OCI-LY1 (cell line): ENCODE measurements at regions not wholly inside any gene's neighbourhood (a gene's known extent, or its start where the extent isn't known, plus 50 kb on each side); places are given as distances from the start of the nearest gene placed in this dataset.

Source experiments
- H2AFZ ChIP-seq: fragments of 200-600 bp; sonication (generic), shearing (Covaris generic); 2 replicates; pipeline ENCODE4 v1.6.0; 2014; ENCODE audit warnings: antibody characterized with exemption, mild to moderate bottlenecking, low read length
- H3F3A ChIP-seq: fragments of 200-600 bp; sonication (generic), shearing (Covaris generic); 2 replicates; pipeline ENCODE4 v1.6.0; 2014; ENCODE audit warnings: mild to moderate bottlenecking, antibody characterized with exemption, low read length, moderate library complexity; ENCODE audit not compliant: insufficient read depth
- H3K27ac ChIP-seq: fragments of 200-600 bp; sonication (generic); 2 replicates; pipeline ENCODE4 v1.5.1; 2014; ENCODE audit warnings: low read length, mixed run types, mild to moderate bottlenecking, low read depth; ENCODE audit not compliant: poor library complexity, severe bottlenecking
- H3K27me3 ChIP-seq: fragments of 200-600 bp; sonication (generic); 2 replicates; pipeline ENCODE4 v1.6.0; 2014; ENCODE audit warnings: antibody characterized with exemption, mild to moderate bottlenecking, low read length, moderate library complexity; ENCODE audit not compliant: insufficient read depth
- H3K36me3 ChIP-seq: fragments of 200-600 bp; sonication (generic); 2 replicates; pipeline ENCODE4 v1.6.1; 2014; ENCODE audit warnings: mild to moderate bottlenecking, antibody characterized with exemption, low read length, moderate library complexity, mixed read lengths; ENCODE audit not compliant: insufficient read depth
- H3K4me1 ChIP-seq: fragments of 200-600 bp; sonication (generic); 2 replicates; pipeline ENCODE4 v1.5.1; 2014; ENCODE audit warnings: mild to moderate bottlenecking, low read length, moderate library complexity; ENCODE audit not compliant: insufficient read depth, severe bottlenecking
- H3K4me2 ChIP-seq: fragments of 200-600 bp; sonication (generic), shearing (Covaris generic); 2 replicates; pipeline ENCODE4 v1.6.1; 2014; ENCODE audit warnings: low read length
- H3K4me3 ChIP-seq: fragments of 200-600 bp; sonication (generic); 2 replicates; pipeline ENCODE4 v1.5.1; 2014; ENCODE audit warnings: low read length, low read depth, mild to moderate bottlenecking, mixed read lengths; ENCODE audit not compliant: poor library complexity, severe bottlenecking
- H3K79me2 ChIP-seq: fragments of 200-600 bp; shearing (Covaris generic); 2 replicates; pipeline ENCODE4 v1.6.1; 2016; ENCODE audit warnings: mixed run types, low read length, mixed read lengths; ENCODE audit not compliant: insufficient read depth
- H3K9ac ChIP-seq: fragments of 200-600 bp; sonication (generic), shearing (Covaris generic); 2 replicates; pipeline ENCODE4 v1.6.1; 2014; ENCODE audit warnings: mild to moderate bottlenecking, low read length, mixed read lengths
- H3K9me2 ChIP-seq: fragments of 200-600 bp; sonication (generic), shearing (Covaris generic); 2 replicates; pipeline ENCODE4 v1.6.1; 2014; ENCODE audit warnings: low read depth, mild to moderate bottlenecking, low read length, mixed read lengths
- H3K9me3 ChIP-seq: fragments of 200-600 bp; shearing (Covaris generic); 2 replicates; pipeline ENCODE4 v1.6.1; 2014; ENCODE audit warnings: low read length, mixed read lengths
- H4K20me1 ChIP-seq: fragments of 200-600 bp; sonication (generic), shearing (Covaris generic); 2 replicates; pipeline ENCODE4 v1.6.0; 2016; ENCODE audit warnings: mild to moderate bottlenecking, low read length; ENCODE audit not compliant: insufficient read depth
- CTCF ChIP-seq: fragments of 200-600 bp; sonication (generic), shearing (Covaris generic); IDR thresholded peaks from 2 replicates; pipeline ENCODE4 v1.5.1; 2017; ENCODE audit warnings: mild to moderate bottlenecking, antibody characterized with exemption, low read length, moderate library complexity, mixed read lengths
- EZH2 ChIP-seq: fragments of 200-600 bp; sonication (generic), shearing (Covaris generic); IDR thresholded peaks from 2 replicates; pipeline ENCODE4 v1.8.0; 2017; ENCODE audit warnings: borderline replicate concordance, mixed run types, mild to moderate bottlenecking, antibody characterized with exemption, low read length, moderate library complexity, mixed read lengths

GRCh38 chr7:133190650-133191049, 62.2 kb upstream of the EXOC4 start:
- no peaks in the 10 kb centered on the region for H3K4me1 ChIP-seq
- no peaks in the 10 kb centered on the region for H3K79me2 ChIP-seq
- TF ChIP-seq CTCF (no peak), EZH2 (no peak)
- no peaks in the 10 kb centered on the region for H4K20me1 ChIP-seq
- peaks cover 6% of the 10 kb centered on the region; the same call in 1 of the 2 replicates for H3K27me3 ChIP-seq
- H3K9ac ChIP-seq, result no peak overlapping the region
- H3F3A ChIP-seq, result no peaks in the 10 kb centered on the region
- no peak overlapping the region for H3K27ac ChIP-seq
- peaks cover 14% of the 10 kb centered on the region for H3K9me3 ChIP-seq
- no peaks in the 10 kb centered on the region for H3K36me3 ChIP-seq
- no peak overlapping the region for H3K4me3 ChIP-seq
- no peaks in the 10 kb centered on the region for H3K9me2 ChIP-seq
- H2AFZ ChIP-seq, result no peak overlapping the region
- H3K4me2 ChIP-seq, result no peak overlapping the region

GRCh38 chr7:133191787-133192186, 61.1 kb upstream of the EXOC4 start:
- H3K9ac ChIP-seq, result no peak overlapping the region
- H3K9me2 ChIP-seq, result no peaks in the 10 kb centered on the region
- H3K9me3 ChIP-seq, result peaks cover 14% of the 10 kb centered on the region
- no peak overlapping the region for H3K27ac ChIP-seq
- no peak overlapping the region for H2AFZ ChIP-seq
- no peaks in the 10 kb centered on the region for H3F3A ChIP-seq
- H3K4me1 ChIP-seq, result no peaks in the 10 kb centered on the region
- no peaks in the 10 kb centered on the region for H3K79me2 ChIP-seq
- peaks cover 6% of the 10 kb centered on the region; the same call in 1 of the 2 replicates for H3K27me3 ChIP-seq
- H3K4me3 ChIP-seq, result no peak overlapping the region
- no peaks in the 10 kb centered on the region for H4K20me1 ChIP-seq
- no peak for TF ChIP-seq CTCF
- no peak for TF ChIP-seq EZH2
- no peaks in the 10 kb centered on the region for H3K36me3 ChIP-seq
- H3K4me2 ChIP-seq, result no peak overlapping the region

GRCh38 chr7:133195868-133196267, 57.0 kb upstream of the EXOC4 start:
- Histone ChIP-seq H3K9me3 (peaks cover 14% of the 10 kb centered on the region), H3K36me3 (no peaks in the 10 kb centered on the region), H3K9me2 (no peaks in the 10 kb centered on the region), H3K27me3 (peaks cover 6% of the 10 kb centered on the region; the same call in 1 of the 2 replicates), H3K4me3 (no peak overlapping the region), H3F3A (no peaks in the 10 kb centered on the region), H3K9ac (no peak overlapping the region), H2AFZ (no peak overlapping the region), H3K79me2 (no peaks in the 10 kb centered on the region), H3K27ac (no peak overlapping the region), H3K4me2 (no peak overlapping the region), H4K20me1 (no peaks in the 10 kb centered on the region), H3K4me1 (no peaks in the 10 kb centered on the region)
- TF ChIP-seq CTCF, result no peak
- TF ChIP-seq EZH2, result no peak
